ENCODE measurements at regions not wholly inside any gene's neighbourhood (a gene's known extent, or its start where the extent isn't known, plus 50 kb on each side); places are given as distances from the start of the nearest gene placed in this dataset.

DNA sequence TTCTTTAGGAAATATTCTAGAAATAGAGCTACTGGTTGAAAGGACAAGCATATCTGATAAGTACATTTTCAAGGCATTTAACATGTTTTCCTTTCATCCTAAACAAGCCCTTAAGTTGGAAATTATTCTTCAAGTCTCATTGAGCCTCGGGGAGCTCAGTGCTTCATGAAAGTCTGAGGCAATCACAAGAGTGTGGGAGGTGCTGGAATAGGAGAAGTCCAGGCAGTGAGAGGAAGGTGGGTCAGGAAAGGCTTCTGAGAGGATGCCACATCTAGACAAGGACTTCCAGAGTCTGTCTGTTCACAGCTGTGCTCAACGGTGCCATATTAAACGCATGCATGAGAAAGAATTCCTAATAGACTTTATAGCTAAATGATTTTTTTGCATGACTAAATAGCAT, 69.8 kb downstream of the CD83 start:
- in situ Hi-C loops (cut with HindIII; ENCODE audit: extremely low pct_ligation_motif_present, low pct_unique_long_range_greater_than_20kb) (no loop called here), intact Hi-C loops (cut with micrococcal nuclease; ENCODE audit: unreplicated experiment) (no loop called here)
- ChIA-PET CTCF (ENCODE audit: low intra/inter-chr PET ratio, low total read pairs) (no interaction called here), POLR2A (no interaction called here)
- no peak overlapping the region for H3K4me3 ChIP-seq (replicated peaks in 1 of 3; ENCODE audit: insufficient read depth in 1 of 3, low read depth in 2 of 3, low read length in 3 of 3)
- H3K4me2 ChIP-seq (ENCODE audit: low read depth, low read length) = no peak overlapping the region
- H3K9ac ChIP-seq (ENCODE audit: insufficient read depth, low read depth, low read length) = no peak overlapping the region
- BruUV-seq (replicated peaks) = no TSS peak
- H2AFZ ChIP-seq (ENCODE audit: low read length) = no peak overlapping the region
- no peaks in the 10 kb centered on the region for H3K4me1 ChIP-seq (ENCODE audit: insufficient read depth, low read length)
- ATAC-seq (no peak), DNase-seq (ENCODE audit: low spot score) (no peak), FAIRE-seq (no peak)
- TF ChIP-seq SATB2 (CRISPR knock-in tag; IDR thresholded peaks at IDR 0.05) (no peak), ZFP36 (IDR thresholded peaks at IDR 0.05; ENCODE audit: borderline replicate concordance, low read depth, low read length, partially characterized antibody) (no peak), ZNF784 (CRISPR knock-in tag; IDR thresholded peaks at IDR 0.05; ENCODE audit: borderline replicate concordance) (no peak), HMG20A (CRISPR knock-in tag; IDR thresholded peaks at IDR 0.05; ENCODE audit: borderline replicate concordance) (no peak), HOXD1 (CRISPR knock-in tag; IDR thresholded peaks at IDR 0.05) (no peak), FOXK1 (CRISPR knock-in tag; IDR thresholded peaks at IDR 0.05; ENCODE audit: borderline replicate concordance, low read depth) (no peak), RXRA (CRISPR knock-in tag; IDR thresholded peaks at IDR 0.05) (no peak), ZBTB42 (CRISPR knock-in tag; IDR thresholded peaks at IDR 0.05) (no peak), HOXA7 (CRISPR knock-in tag; IDR thresholded peaks at IDR 0.05) (no peak), SIX1 (CRISPR knock-in tag; IDR thresholded peaks at IDR 0.05; ENCODE audit: borderline replicate concordance) (no peak), ZNF256 (CRISPR knock-in tag; conservative IDR thresholded peaks at IDR 0.05) (no peak), THAP11 (CRISPR knock-in tag; IDR thresholded peaks at IDR 0.05) (no peak)
- no peaks in the 10 kb centered on the region for H4K20me1 ChIP-seq (ENCODE audit: insufficient read depth, low read length)
- H3K27ac ChIP-seq (ENCODE audit: extremely low read length, insufficient read depth, low read length) = no peak overlapping the region
- H3K27me3 ChIP-seq (ENCODE audit: control insufficient read depth in 1 of 2, insufficient read depth in 2 of 2, low read length in 2 of 2) = peaks cover 0 to 19% of the 10 kb centered on the region in 2 experiments; a peak in 1 of 5 replicates
- H3K36me3 ChIP-seq (replicated peaks in 1 of 2; ENCODE audit: control insufficient read depth in 1 of 2, insufficient read depth in 2 of 2, low read length in 2 of 2) = no peaks in the 10 kb centered on the region
- no peaks in the 10 kb centered on the region for H3K79me2 ChIP-seq (ENCODE audit: insufficient read depth, low read length)
- H3K9me3 ChIP-seq (ENCODE audit: low read length) = no peaks in the 10 kb centered on the region
- WGBS (ENCODE audit: low lambda C conversion rate) = 0% methylated on average over 3 of the region's 3 CpGs

Data from HepG2 (cell line).